Mammary epithelial cell (primary cell): ENCODE measurements at regions not wholly inside any gene's neighbourhood (a gene's known extent, or its start where the extent isn't known, plus 50 kb on each side); places are given as distances from the start of the nearest gene placed in this dataset.

ENCODE experiments used
- CTCF ChIP-seq, 2 donors: IDR thresholded peaks in 1 of 2; conservative IDR thresholded peaks in 1 of 2; 2 replicates each; pipeline ENCODE4 v1.5.1; 2011 to 2012; ENCODE audit warnings: inconsistent platforms in 2 of 2, low read length in 2 of 2, mild to moderate bottlenecking in 2 of 2, control low read depth in 1 of 2, low read depth in 1 of 2; ENCODE audit not compliant: insufficient read depth in 1 of 2; ENCODE audit errors: extremely low read depth in 1 of 2
- EZH2 ChIP-seq: IDR thresholded peaks from 2 replicates; pipeline ENCODE4 v1.6.1; 2012; ENCODE audit warnings: low read length, inconsistent platforms, borderline replicate concordance

- no peak for TF ChIP-seq CTCF (conservative IDR thresholded peaks at IDR 0.05 in 1 of 2, IDR thresholded peaks at IDR 0.05 in 1 of 2; ENCODE audit: extremely low read depth in 1 of 2, insufficient read depth in 1 of 2, low read depth in 1 of 2, low read length in 2 of 2)
- no peak for TF ChIP-seq EZH2
These were observed 69.1 kb upstream of the PDSS1 start for GRCh38 chr10:26628395-26628794.
